ENCODE measurements at regions not wholly inside any gene's neighbourhood (a gene's known extent, or its start where the extent isn't known, plus 50 kb on each side); places are given as distances from the start of the nearest gene placed in this dataset.

DNA sequence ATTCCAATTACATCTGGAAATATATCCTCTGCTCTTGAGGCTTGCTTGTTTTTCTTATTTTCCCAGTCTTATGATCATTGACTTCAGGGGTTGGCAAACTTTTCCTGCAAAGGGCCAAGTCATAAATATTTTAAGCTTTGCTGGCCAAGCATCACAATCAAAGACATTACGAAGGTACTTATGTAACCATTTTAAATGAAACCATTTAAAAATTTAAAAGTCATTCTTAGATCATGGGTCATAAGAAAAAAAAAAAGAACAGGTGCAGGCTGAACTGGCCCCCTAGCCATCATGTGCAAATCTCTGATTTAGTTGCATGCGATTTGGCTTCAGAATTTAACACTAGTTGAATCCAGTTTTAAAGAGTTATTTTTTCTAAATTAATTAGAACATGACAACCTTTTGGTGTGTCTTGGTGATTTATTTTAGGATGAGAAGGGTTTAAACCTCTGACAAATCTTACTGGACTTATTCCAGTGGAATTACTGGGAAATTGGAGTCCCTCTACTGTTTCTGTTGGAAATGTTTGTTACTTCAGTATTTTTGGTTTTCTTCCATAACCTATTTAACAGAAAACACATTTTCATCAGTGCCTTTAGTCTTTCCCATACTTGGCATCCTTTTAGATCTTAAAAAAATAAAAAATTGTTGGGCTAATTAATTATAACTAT is 148.1 kb downstream of the NHLRC3 start:
- TF ChIP-seq, protein P1, sequence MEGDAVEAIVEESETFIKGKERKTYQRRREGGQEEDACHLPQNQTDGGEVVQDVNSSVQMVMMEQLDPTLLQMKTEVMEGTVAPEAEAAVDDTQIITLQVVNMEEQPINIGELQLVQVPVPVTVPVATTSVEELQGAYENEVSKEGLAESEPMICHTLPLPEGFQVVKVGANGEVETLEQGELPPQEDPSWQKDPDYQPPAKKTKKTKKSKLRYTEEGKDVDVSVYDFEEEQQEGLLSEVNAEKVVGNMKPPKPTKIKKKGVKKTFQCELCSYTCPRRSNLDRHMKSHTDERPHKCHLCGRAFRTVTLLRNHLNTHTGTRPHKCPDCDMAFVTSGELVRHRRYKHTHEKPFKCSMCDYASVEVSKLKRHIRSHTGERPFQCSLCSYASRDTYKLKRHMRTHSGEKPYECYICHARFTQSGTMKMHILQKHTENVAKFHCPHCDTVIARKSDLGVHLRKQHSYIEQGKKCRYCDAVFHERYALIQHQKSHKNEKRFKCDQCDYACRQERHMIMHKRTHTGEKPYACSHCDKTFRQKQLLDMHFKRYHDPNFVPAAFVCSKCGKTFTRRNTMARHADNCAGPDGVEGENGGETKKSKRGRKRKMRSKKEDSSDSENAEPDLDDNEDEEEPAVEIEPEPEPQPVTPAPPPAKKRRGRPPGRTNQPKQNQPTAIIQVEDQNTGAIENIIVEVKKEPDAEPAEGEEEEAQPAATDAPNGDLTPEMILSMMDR (IDR thresholded peaks at IDR 0.05), result no peak
- TF ChIP-seq POLR2A (IDR thresholded peaks at IDR 0.05; ENCODE audit: low read depth), result no peak
- TF ChIP-seq EP300 (IDR thresholded peaks at IDR 0.05), result no peak

Data from esophagus muscularis mucosa (tissue), 4 donors.